Anterior cingulate cortex (tissue), 58 donors: ENCODE measurements at regions not wholly inside any gene's neighbourhood (a gene's known extent, or its start where the extent isn't known, plus 50 kb on each side); places are given as distances from the start of the nearest gene placed in this dataset.

Experiments
- DNase-seq, 58 donors: peaks; one replicate each; lab custom pipeline; 2025; lab: John Stamatoyannopoulos, UW

DNA sequence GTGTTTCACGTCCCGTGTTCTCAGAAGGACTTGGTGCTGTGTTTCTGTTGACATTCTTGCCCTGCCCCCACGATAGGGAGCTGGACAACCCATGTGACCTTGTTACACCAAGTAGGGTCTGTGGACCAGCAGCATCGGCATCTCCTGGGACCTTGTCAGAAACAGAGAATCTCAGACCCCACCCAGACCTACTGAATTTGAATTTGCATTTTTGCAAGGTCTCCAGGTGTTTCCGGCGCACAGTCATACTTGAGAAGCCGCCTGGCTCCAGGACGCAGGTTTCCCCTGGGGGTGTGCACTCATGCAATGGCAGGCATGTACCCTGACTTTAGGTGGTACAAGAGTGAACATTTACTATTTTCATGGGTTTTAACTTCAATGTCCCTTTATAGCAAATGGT, 117.9 kb downstream of the TLE3 start:
- DNase-seq, result no peak

DNA sequence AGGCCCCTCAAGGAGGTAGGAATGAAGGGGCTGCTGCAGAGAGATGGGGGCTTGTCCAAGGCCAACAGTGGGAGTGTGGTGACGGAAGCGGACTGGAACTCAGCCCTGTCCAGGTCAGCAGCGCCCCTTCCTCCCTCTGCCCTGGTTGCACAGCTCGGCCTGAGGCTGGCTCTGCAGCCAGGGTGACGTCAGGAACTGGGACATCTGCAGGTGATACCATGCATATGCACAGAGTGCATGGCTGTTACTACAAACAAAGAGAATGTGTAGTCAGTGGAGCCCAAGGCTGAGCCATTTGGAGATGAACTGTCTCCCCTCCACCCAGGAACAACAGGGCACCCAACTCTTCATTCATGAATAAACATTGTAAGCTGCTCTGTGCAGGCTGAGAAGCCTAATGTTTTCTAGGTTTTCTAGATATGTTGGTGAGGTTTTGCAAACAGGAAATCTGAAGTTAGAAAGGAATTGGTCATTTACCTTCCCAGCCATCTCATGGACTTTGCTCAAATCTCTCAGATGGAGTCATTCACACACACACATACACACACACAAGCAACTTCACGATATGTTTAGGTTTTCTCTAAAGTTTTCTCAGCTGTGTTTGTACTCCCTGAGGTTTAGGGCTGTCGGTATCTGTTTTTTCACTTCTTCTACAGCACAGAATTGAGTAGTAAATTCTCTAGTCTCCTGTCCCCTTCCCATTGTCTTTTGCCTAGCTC, 117.2 kb downstream of the TLE3 start:
- no peak for DNase-seq

DNA sequence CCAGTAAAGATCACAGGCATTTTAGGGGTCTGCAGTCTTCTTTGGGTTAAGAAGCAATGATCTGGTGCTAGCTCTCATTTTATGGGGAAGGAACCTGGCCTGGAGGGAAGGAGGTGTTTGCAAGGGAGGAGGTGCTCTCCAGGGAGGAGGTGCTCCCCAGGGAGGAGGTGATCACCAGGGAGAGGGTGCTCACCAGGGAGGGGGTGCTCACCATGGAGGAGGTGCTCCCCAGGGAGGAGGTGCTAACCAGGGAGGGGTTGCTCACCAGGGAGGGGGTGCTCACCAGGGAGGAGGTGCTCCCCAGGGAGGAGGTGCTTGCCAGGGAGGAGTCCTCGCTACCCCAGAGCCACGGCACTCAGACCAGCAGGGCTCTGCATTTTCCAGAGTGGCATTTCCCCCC, 115.7 kb downstream of the TLE3 start:
- no peak for DNase-seq

DNA sequence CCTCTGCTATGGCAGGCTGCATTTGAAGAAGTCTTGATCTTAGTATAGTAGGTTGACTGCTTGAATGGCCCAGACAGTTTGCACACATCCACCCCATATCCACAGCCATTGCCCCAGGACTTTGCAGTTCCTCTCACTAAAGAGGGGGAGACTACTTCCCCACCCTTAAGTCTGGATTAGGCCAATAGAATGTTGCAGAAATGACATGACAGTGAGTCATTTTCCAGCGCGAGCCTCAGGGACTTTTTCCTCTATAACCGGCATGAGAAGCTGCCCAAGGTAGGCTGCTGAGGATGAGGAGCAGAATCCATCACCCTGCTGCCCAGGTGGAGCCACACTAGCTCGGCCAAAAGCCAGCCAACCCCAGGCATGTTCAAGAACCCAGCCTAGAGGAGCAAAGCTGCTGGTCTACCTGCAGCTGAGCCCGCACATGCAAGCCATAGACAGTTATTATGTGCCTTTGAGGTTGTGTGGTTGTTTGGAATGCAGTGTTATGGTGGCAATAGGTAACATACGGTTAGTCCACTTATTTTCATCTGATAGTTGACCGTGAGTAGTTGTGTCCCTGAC, 113.9 kb downstream of the TLE3 start:
- DNase-seq, result no peak

DNA sequence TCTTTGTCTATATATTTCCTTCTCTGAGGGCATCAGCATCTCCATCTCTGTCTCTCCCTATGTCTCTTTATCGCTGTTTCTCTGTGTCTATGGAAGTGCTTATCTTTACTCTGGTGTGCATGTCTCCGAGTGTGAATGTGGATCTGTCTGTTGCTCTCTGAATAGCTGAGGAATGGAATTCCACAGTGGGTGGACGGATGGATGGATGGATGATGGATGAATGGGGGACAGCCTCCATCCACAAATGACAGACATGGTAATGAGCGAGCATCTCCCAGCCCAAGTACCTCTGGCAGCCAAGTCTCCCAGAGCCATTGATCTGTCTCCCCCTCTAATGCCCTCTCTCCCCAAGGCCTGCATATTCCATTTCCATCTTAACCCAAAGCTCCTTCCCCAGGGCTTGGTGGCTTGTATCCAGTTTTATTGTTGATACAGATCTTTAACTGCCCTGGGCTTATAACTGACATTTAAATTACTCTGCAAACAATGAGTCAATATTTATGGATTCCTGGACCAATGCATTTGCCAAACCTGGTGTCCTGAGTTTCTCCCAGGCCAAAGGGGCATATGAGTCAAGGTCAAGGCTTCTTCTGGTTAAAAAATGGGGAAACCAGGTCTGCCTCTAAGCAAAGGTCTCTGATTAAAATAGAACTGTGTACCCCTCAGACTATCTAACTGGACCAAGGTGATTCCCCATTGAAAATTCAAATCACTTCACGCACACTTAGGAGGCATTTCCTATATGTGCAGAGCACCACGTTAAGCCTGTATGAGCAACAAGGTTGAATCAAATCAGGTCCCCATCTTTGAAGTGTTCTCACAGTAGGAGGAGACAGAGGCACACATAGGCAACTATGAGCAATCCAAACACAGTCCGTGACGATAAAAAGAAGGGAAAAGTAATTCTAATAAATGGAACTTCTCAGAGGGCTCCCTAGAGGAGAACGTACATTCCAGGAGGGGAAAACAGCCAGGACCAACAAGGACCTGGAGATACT, 109.9 kb downstream of the TLE3 start:
- no peak for DNase-seq

DNA sequence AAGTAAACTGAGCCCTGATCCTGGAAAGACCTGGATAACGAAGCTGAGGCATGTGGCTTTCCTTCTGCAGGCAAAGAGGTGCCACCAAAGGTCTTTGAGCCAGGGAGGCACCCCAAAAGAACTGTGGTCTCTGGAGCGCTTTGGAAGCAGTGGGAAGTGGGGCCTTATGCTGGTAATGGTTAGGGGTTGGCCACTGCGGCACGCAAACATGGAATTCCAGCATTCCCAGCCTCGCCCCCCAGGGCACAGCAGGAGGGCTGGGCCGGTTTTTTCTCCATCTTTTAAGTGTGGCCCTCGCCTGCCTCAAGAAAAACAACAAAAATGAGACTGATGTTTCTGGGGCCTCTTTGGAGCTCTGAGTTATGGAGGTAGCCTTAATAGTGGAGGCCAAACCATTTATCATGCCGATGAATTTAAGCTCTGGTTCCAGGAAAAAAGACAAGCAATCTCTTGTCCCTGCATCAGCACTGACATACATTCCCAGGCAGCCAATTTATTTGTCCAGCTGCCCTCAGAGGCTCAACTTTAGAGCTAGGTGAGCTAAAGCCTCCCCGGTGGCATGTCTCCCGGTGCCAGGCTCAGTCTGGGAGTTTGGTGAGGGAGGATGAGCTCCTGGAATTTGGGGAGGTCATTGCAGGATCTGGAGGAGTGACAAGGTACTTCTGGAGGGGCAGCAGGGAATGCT, 109.0 kb downstream of the TLE3 start:
- no peak for DNase-seq

DNA sequence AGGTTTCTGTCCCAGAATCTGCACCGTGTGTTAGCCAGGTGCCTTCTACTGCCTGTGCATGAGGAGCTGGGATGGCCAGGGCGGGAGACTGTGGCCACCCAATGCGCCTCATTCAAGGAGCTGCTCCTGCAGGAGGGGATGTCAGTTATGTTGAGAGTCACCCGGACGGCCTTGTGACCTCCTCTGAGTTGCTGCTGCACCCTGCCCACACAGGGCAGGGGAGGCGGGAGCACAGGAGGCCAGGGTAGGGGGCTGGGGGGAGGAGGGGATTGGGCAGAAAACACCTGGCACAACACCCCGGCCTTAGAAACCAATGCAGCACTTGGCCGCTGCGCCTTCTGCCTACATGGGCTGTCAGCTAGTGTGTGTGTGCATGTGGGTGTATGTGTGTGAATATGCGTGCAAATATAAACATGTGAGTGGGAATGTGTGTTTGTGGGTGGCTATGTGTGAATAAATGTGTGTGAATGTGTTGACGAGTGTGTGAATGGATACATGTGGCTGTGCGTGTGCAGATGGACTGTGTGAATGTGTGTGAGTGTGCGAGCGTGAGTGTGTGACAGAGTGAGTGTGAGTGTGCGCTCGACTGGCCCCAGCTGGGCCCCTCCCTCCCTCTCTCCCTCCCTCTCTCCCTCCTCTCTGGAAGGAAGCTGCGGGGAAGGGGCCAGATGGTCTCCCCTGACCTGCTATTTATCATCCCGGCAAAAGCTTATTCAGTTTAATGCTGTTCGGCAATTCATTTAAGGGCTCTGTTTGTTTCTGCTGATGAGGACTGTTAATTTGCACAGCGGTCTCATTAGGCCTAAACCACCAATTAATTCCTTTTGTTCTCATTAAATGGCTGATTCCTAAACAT, 106.9 kb downstream of the TLE3 start:
- DNase-seq, result no peak

DNA sequence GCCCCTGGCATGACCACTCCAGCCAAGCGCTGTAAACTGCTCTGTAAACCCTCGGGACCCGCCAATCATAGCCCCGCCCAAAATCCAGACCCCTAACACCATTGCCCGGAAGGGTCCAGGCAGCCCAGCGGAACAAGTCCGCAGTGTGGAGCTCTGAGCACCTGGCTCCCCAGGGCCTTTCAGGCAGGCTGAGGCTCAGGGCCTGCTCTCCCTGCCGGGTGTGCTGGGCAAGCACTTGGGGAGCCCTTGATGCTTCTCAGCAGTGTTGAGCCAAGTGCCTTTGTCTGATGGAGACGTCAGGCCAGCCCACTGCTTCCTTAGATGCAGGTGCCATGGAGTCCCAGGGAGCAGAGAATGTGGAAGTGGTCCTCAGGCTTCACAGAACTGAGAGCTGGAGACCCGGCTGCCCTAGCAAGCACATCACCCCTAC, 106.2 kb downstream of the TLE3 start:
- DNase-seq, result no peak

DNA sequence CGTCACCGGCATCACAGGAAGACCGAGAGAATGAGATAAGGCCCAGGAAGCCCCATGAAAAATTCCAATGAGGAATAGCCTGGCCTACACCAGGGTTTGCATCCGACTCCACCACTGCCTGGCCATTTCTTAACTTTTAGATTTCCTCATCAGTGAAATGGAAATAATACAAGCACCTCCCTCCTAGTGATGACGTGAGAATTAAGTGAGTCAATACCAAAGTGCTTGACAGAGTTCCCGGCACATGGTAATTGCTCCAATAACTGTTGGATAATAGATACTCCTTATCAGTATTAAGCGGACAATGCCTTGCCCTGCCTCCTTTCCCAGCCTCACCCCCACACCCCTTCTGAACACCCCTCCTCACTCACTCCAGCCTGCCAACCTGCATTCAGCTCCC, 105.4 kb downstream of the TLE3 start:
- no peak for DNase-seq

DNA sequence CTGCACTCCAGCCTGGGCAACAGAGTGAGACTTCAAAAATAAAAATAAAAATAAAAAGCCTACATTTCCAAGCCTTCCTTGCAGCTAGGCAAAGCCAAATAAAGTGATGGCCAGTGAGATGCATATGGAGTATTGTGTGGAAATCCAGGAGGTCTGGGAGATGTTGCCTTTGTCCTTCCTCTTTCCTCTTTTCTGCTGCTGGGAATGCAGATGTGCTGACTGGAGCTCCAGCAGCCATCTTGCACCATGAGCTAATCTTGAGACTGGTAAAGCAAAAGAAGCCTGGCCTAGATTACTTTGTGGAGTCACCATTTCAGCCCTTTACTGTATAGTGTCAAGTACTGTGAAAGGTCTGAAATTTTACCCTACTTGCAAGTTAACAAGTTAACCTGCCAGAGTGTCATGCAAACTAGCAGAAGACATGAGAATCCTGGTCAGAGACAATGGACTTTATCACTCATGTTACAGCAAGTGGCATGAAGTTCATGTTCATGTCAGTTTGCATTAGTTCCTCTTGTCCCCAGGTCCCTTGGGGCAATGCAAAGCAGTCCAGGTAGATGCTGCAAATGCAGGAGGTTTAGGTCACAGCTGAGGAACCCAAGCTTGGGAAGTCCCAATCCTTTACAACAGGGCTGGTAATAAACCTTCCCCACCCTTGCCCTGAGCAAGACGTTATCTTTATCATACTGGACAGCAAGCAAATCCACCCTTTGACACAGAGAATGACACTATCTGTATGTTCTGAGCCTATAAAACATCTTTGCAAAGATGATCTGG, 103.1 kb downstream of the TLE3 start:
- no peak for DNase-seq

DNA sequence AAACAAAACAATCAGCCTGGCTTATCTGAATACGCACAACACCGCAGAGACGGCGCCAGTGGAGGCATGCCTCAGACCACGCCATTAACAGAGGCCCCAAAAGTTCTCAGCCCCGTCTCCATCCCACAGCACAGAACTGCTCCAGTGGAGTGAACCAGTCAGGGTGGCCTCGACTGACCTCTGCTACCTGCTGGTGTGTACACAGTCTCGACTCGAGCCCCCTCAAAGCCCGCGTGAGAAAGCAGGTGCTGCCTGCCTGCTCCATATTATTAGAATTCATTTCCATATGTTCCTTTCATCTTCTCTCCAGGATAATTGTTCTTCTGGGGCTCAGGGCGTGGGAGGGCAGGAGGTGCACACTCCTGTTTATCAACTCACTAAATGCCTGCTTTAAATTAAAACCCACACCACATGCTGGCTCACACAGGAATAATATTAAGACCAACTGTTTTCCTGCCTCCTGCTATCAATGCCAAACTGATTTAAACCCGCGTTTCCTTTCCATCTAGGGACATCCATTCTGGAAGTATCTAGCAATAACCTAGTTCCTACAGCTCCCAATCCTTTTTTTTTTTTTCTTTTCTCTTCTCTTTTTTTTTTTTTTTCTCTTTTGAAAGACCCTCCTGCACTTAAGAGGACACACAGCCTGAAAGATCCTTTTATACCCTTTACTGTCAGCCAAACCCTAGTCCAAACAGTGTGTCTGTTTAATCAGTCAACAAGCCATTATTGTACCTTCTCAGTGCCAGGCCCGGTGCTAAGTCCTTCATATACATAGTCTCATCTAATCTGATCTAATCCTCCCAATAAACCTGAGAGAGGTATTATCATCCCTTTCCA, 101.2 kb downstream of the TLE3 start:
- no peak for DNase-seq

DNA sequence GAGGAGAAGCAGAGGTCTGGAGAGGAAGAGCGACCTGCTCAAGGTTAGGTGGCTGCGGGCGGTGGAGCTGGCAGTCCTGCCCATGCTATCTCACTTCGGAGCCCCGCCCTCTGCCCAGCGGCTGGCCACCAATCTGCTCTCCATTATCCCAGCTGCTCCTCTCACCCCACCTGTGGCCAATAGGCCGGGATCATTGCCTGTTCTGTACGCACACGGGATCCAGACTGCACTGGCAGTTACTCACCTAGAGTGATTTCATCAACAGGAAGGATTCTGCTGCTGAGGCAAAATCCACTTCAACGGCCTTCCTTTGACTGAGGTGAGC, 100.6 kb downstream of the TLE3 start:
- DNase-seq, result no peak
